Thyroid gland (tissue), 4 donors: ENCODE measurements at regions not wholly inside any gene's neighbourhood (a gene's known extent, or its start where the extent isn't known, plus 50 kb on each side); places are given as distances from the start of the nearest gene placed in this dataset.

Experiments
- DNase-seq, 2 donors: peaks; one replicate each; pipeline ENCODE4 v3.0.0-alpha.2; 2019
- H3K27ac ChIP-seq, 3 donors: fragments of 200-600 bp; sonication (generic); 1 replicate in 2 of 3; 2 replicates in 1 of 3; pipeline ENCODE4 v1.5.1; 2016 to 2019; ENCODE audit warnings: mild to moderate bottlenecking in 1 of 3, moderate library complexity in 1 of 3
- H3K27me3 ChIP-seq: fragments of 200-600 bp; sonication (generic); one replicate; pipeline ENCODE4 v1.5.1; 2019
- H3K36me3 ChIP-seq, 2 donors: fragments of 200-600 bp; sonication (generic); one replicate each; pipeline ENCODE4 v1.5.1; 2016 to 2019
- H3K4me1 ChIP-seq, 2 donors: fragments of 200-600 bp; sonication (generic); one replicate each; pipeline ENCODE4 v1.5.1; 2017 to 2019
- H3K4me3 ChIP-seq, 3 donors: fragments of 200-600 bp; sonication (generic); replicated peaks in 1 of 3; 1 replicate in 2 of 3; 2 replicates in 1 of 3; pipeline ENCODE4 v1.5.1; 2016; ENCODE audit warnings: mild to moderate bottlenecking in 1 of 3
- H3K9me3 ChIP-seq: fragments of 200-600 bp; sonication (generic); one replicate; pipeline ENCODE4 v1.5.1; 2017
- CTCF ChIP-seq, 6 experiments: fragments of 200-600 bp in 3 of 6; fragments of 450-650 bp in 3 of 6; sonication (generic) in 3 of 6; IDR thresholded peaks; one replicate each; pipeline ENCODE4 v1.5.1; 2016 to 2019; ENCODE audit warnings: antibody characterized with exemption in 6 of 6, mild to moderate bottlenecking in 2 of 6, inconsistent platforms in 1 of 6, moderate library complexity in 1 of 6
- POLR2A ChIP-seq, 2 donors: fragments of 450-650 bp; IDR thresholded peaks; one replicate each; pipeline ENCODE4 v1.6.1; 2017; ENCODE audit warnings: antibody characterized with exemption in 2 of 2, mild to moderate bottlenecking in 2 of 2, moderate library complexity in 1 of 2
- WGBS, 2 donors: methylation state at CpG; one replicate each; pipeline ENCODE4 v1.1.5; 2017; 5-methylcytosine and 5-hydroxymethylcytosine counted together
- intact Hi-C: fragments of 100-400 bp; cut with DNase I; formaldehyde crosslinking; loops from one replicate; pipeline ENCODE4 v1.15.1; 2023

GRCh38 chr16:86637744-86638143 lies 59.4 kb downstream of the FOXL1 start:
- H3K9me3 ChIP-seq: no peaks in the 10 kb centered on the region
- no peak overlapping the region for H3K27ac ChIP-seq
- WGBS, 2 donors: 39 to 44% methylated on average over 2 of the region's 2 CpGs
- H3K4me3 ChIP-seq: no peak overlapping the region
- TF ChIP-seq CTCF (IDR thresholded peaks at IDR 0.05): no peak
- no peak for TF ChIP-seq POLR2A (IDR thresholded peaks at IDR 0.05)
- DNase-seq: no peak
- H3K36me3 ChIP-seq: no peaks in the 10 kb centered on the region
- intact Hi-C loops: no loop called here
- no peaks in the 10 kb centered on the region for H3K4me1 ChIP-seq
- H3K27me3 ChIP-seq: no peaks in the 10 kb centered on the region

- intact Hi-C loops: no loop called here
- H3K36me3 ChIP-seq: no peaks in the 10 kb centered on the region
- 82 to 86% methylated on average over 10 of the region's 10 CpGs for WGBS, 2 donors
- no peak overlapping the region for H3K27ac ChIP-seq
- H3K4me1 ChIP-seq: no peaks in the 10 kb centered on the region
- TF ChIP-seq CTCF (IDR thresholded peaks at IDR 0.05) (no peak), POLR2A (IDR thresholded peaks at IDR 0.05) (no peak)
- no peak overlapping the region for H3K4me3 ChIP-seq
- no peaks in the 10 kb centered on the region for H3K27me3 ChIP-seq
- no peak for DNase-seq
- no peaks in the 10 kb centered on the region for H3K9me3 ChIP-seq
These were observed 60.3 kb downstream of the FOXL1 start for GRCh38 chr16:86638642-86639041.

- 85 to 86% methylated on average over 12 of the region's 12 CpGs for WGBS, 2 donors
- Histone ChIP-seq H3K9me3 (no peaks in the 10 kb centered on the region), H3K27me3 (no peaks in the 10 kb centered on the region), H3K4me1 (no peaks in the 10 kb centered on the region), H3K4me3 (no peak overlapping the region), H3K27ac (no peak overlapping the region), H3K36me3 (no peaks in the 10 kb centered on the region)
- TF ChIP-seq POLR2A (IDR thresholded peaks at IDR 0.05): no peak
- no peak for TF ChIP-seq CTCF (IDR thresholded peaks at IDR 0.05)
- intact Hi-C loops: no loop called here
- DNase-seq: no peak
These were observed 61.0 kb downstream of the FOXL1 start for GRCh38 chr16:86639354-86639753.

GRCh38 chr16:86640265-86640843 lies 62.0 kb downstream of the FOXL1 start:
- no peak for DNase-seq
- Histone ChIP-seq H3K4me1 (no peaks in the 10 kb centered on the region), H3K36me3 (no peaks in the 10 kb centered on the region), H3K27ac (no peak overlapping the region), H3K9me3 (no peaks in the 10 kb centered on the region), H3K27me3 (no peaks in the 10 kb centered on the region), H3K4me3 (no peak overlapping the region)
- TF ChIP-seq CTCF (IDR thresholded peaks at IDR 0.05) (no peak), POLR2A (IDR thresholded peaks at IDR 0.05) (no peak)
- WGBS, 2 donors: 63 to 77% methylated on average over 7 to 13 of the region's 13 CpGs
- intact Hi-C loops: no loop called here

GRCh38 chr16:86642087-86642486 lies 63.7 kb downstream of the FOXL1 start:
- Histone ChIP-seq H3K9me3 (no peaks in the 10 kb centered on the region), H3K4me3 (no peak overlapping the region), H3K27me3 (no peaks in the 10 kb centered on the region), H3K4me1 (no peaks in the 10 kb centered on the region), H3K36me3 (no peaks in the 10 kb centered on the region), H3K27ac (no peak overlapping the region)
- 95 to 100% methylated on average over 1 of the region's 1 CpG for WGBS, 2 donors
- no peak for DNase-seq
- TF ChIP-seq POLR2A (IDR thresholded peaks at IDR 0.05) (no peak), CTCF (IDR thresholded peaks at IDR 0.05) (no peak)
- intact Hi-C loops: no loop called here
